ENCODE measurements at regions not wholly inside any gene's neighbourhood (a gene's known extent, or its start where the extent isn't known, plus 50 kb on each side); places are given as distances from the start of the nearest gene placed in this dataset.

DNA sequence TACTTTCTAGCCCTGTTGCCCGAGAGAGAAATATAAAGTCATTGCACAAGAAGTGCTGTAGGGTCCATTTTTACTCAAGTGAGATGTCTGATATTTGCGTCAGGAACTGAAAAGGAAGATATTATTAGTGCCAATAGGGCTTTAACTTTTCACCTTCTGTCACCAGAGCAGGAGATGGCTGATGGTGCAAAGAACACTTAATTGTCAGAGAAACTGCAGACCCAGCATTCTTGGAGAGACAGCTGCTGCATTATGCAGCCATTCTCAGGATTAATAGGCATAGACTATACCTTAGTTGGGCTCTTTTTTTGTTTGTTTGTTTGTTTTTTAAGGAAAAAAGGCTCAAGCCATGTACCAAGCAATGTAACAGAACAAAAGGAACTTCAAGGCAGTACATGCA lies 179.4 kb downstream of the RPS12 start:
- TF ChIP-seq, protein P1, sequence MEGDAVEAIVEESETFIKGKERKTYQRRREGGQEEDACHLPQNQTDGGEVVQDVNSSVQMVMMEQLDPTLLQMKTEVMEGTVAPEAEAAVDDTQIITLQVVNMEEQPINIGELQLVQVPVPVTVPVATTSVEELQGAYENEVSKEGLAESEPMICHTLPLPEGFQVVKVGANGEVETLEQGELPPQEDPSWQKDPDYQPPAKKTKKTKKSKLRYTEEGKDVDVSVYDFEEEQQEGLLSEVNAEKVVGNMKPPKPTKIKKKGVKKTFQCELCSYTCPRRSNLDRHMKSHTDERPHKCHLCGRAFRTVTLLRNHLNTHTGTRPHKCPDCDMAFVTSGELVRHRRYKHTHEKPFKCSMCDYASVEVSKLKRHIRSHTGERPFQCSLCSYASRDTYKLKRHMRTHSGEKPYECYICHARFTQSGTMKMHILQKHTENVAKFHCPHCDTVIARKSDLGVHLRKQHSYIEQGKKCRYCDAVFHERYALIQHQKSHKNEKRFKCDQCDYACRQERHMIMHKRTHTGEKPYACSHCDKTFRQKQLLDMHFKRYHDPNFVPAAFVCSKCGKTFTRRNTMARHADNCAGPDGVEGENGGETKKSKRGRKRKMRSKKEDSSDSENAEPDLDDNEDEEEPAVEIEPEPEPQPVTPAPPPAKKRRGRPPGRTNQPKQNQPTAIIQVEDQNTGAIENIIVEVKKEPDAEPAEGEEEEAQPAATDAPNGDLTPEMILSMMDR (IDR thresholded peaks at IDR 0.05), result no peak
- TF ChIP-seq EZH2 (IDR thresholded peaks at IDR 0.05; ENCODE audit: borderline replicate concordance, insufficient read depth, low read depth, low read length, poor library complexity, severe bottlenecking), result no peak
